Activated B cell treated with CpG ODN at 0.5 μM for 24 hours (primary cell): ENCODE measurements at regions not wholly inside any gene's neighbourhood (a gene's known extent, or its start where the extent isn't known, plus 50 kb on each side); places are given as distances from the start of the nearest gene placed in this dataset.
"Not testable (repeated sequence)": the region's sequence is repeated elsewhere in the genome, so short reads cannot be mapped to it uniquely, and the experiment has no call there.

Experiments used
- ATAC-seq: fragments of 200-7000 bp; cut with Tn5 transposase; one replicate; pipeline ENCODE4 v1.10.0; 2021; ENCODE audit warnings: low read depth, mild to moderate bottlenecking, moderate library complexity
- CTCF ChIA-PET: fragments of 350-600 bp; sonication (Branson Sonifier 250); formaldehyde crosslinking; loops from one replicate; lab custom pipeline; 2021; ENCODE audit warnings: antibody characterized with exemption; lab: Charles Lee
- POLR2A ChIA-PET: fragments of 350-600 bp; sonication (Branson Sonifier 250); formaldehyde crosslinking; loops from one replicate; lab custom pipeline; 2021; ENCODE audit warnings: antibody characterized with exemption; lab: Charles Lee
- DNase-seq: peaks from one replicate; pipeline ENCODE4 v3.0.0; 2022
- H3K27ac Mint-ChIP-seq: one replicate; pipeline ENCODE4 v1.8.0; 2020; ENCODE audit warnings: mixed read lengths
- H3K27me3 Mint-ChIP-seq: one replicate; pipeline ENCODE4 v1.8.0; 2021; ENCODE audit warnings: mixed read lengths
- H3K36me3 Mint-ChIP-seq: one replicate; pipeline ENCODE4 v1.8.0; 2021; ENCODE audit warnings: low read depth, mixed read lengths
- H3K4me1 Mint-ChIP-seq: one replicate; pipeline ENCODE4 v1.8.0; 2021; ENCODE audit warnings: mixed read lengths
- H3K4me3 Mint-ChIP-seq: one replicate; pipeline ENCODE4 v1.8.0; 2020; ENCODE audit warnings: mild to moderate bottlenecking, mixed read lengths
- H3K9me3 Mint-ChIP-seq: one replicate; pipeline ENCODE4 v1.8.0; 2020; ENCODE audit warnings: mixed read lengths
- CTCF ChIP-seq: fragments of 200-600 bp; IDR thresholded peaks from one replicate; pipeline ENCODE4 v1.8.0; 2022; ENCODE audit warnings: antibody characterized with exemption, mild to moderate bottlenecking
- intact Hi-C: fragments of 100-400 bp; cut with micrococcal nuclease; formaldehyde crosslinking; loops from one replicate; pipeline ENCODE4 v1.15.1; 2024

DNA sequence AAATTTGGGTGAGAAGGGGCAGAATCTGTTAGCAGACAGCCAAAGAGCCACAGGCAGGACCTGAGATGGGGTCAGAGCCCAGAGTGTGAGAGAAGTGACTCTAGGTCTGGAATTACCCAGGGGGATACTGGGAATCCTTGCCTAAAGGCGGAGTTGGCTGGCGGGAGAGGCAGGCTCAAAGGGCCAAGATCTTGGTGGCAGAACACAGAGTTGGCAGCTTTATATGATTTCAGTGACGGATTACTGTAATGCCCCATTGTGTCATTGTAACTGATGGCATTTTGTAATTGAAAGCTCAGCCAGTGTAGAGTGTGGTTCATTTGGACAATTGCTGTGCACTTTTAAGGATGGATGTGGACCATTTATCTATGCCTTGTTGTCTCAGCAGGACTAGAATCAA is 77.3 kb downstream of the SMIM20 start:
- ChIA-PET POLR2A (no interaction called here), CTCF (no interaction called here)
- intact Hi-C loops: no loop called here
- Mint-ChIP-seq H3K4me3 (no peak overlapping the region), H3K27me3 (no peaks in the 10 kb centered on the region), H3K4me1 (peaks cover 14% of the 10 kb centered on the region), H3K9me3 (no peaks in the 10 kb centered on the region), H3K27ac (no peak overlapping the region), H3K36me3 (no peaks in the 10 kb centered on the region)
- ATAC-seq (no peak), DNase-seq (no peak)
- TF ChIP-seq CTCF: no peak

- no peak for DNase-seq
- intact Hi-C loops: no loop called here
- Mint-ChIP-seq H3K9me3 (no peaks in the 10 kb centered on the region), H3K36me3 (no peaks in the 10 kb centered on the region), H3K4me3 (no peak overlapping the region), H3K27me3 (no peaks in the 10 kb centered on the region), H3K4me1 (peaks cover 8% of the 10 kb centered on the region), H3K27ac (no peak overlapping the region)
- ATAC-seq: peak; percentile 70
- ChIA-PET POLR2A (interaction anchor here (0.6 to 0.7 kb wide), 3 partner anchors 12 to 794 kb away, joined by 3 to 9 read pairs (median 7); no protein-coding TSS in a partner anchor), CTCF (interaction anchor here (1.0 to 1.1 kb wide), 2 partner anchors 65 to 151 kb away, joined by 3 to 4 read pairs; no protein-coding TSS in a partner anchor)
- TF ChIP-seq CTCF: no peak
These were observed 79.6 kb downstream of the SMIM20 start for GRCh38 chr4:25993395-25994185.

DNA sequence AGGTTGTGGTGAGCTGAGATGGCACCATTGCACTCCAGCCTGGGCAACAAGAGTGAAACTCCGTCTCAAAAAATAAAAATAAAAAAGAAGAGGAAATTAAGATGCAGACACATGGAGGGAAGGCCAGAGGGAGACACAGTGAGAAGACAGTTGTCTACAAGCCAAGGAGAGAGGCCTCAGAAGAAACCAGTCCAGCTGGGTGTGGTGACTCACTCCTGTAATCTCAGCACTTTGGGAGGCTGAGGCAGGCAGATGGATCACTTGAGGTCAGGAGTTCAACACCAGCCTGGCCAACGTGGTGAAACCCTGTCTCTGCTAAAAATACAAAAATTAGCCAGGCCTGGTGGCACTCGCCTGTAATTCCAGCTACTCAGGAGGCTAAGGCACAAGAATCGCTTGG is 80.6 kb downstream of the SMIM20 start:
- H3K4me3 Mint-ChIP-seq, POLR2A ChIA-PET, H3K9me3 Mint-ChIP-seq, H3K27me3 Mint-ChIP-seq, H3K4me1 Mint-ChIP-seq, CTCF ChIA-PET, DNase-seq, ATAC-seq, intact Hi-C loops, H3K36me3 Mint-ChIP-seq, H3K27ac Mint-ChIP-seq: not testable (repeated sequence)

DNA sequence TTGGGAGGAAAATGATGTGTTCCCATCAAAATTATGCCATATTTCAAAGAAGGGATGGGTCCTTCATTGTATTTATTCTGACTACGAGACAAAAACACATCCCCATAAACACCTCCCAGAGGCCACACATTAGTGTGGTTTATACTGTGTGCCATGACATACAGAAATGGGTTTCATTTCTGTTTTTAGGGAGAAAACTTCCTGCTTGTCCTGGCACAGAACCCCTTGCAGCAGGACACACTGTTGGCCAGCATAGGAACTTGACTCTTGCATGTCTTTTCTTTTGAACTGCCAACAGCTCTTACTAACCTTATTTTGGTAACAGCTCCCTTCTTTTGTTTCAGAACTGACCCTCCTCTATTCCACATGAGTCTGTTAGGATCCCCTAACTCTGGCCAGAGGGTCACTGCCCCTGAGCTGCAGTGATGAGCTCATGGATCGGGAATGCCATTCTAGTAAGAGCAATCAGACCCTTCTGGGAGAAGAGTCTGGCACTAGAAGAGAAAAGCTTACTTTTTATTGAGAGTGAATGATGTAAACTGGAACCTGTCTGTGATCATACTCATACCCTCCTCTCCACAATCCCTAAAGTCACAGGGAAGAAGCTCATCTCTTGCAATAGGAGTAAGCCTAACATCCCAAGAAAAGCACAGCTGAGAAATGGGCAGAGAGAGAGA is 86.4 kb downstream of the SMIM20 start:
- Mint-ChIP-seq H3K27ac (no peak overlapping the region), H3K27me3 (peaks cover 3% of the 10 kb centered on the region), H3K9me3 (no peaks in the 10 kb centered on the region), H3K4me3 (no peak overlapping the region), H3K36me3 (no peaks in the 10 kb centered on the region), H3K4me1 (no peaks in the 10 kb centered on the region)
- intact Hi-C loops: no loop called here
- no peak for DNase-seq
- ATAC-seq: no peak
- ChIA-PET CTCF (no interaction called here), POLR2A (interaction anchor here (0.5 kb wide), 1 partner anchor 155 kb away, joined by 4 read pairs; no protein-coding TSS in a partner anchor)
- TF ChIP-seq CTCF: no peak

GRCh38 chr4:26001413-26001812 is 87.4 kb downstream of the SMIM20 start:
- H3K27ac Mint-ChIP-seq: no peak overlapping the region
- ATAC-seq (no peak), DNase-seq (no peak)
- no peaks in the 10 kb centered on the region for H3K36me3 Mint-ChIP-seq
- CTCF ChIA-PET: interaction anchor here (1.2 kb wide), 1 partner anchor 13 kb away, joined by 3 read pairs; no protein-coding TSS in a partner anchor
- H3K9me3 Mint-ChIP-seq: no peaks in the 10 kb centered on the region
- H3K4me1 Mint-ChIP-seq: no peaks in the 10 kb centered on the region
- H3K4me3 Mint-ChIP-seq: no peak overlapping the region
- no peak for TF ChIP-seq CTCF
- intact Hi-C loops: no loop called here
- POLR2A ChIA-PET: no interaction called here
- peaks cover 3% of the 10 kb centered on the region for H3K27me3 Mint-ChIP-seq
